ENCODE measurements at regions not wholly inside any gene's neighbourhood (a gene's known extent, or its start where the extent isn't known, plus 50 kb on each side); places are given as distances from the start of the nearest gene placed in this dataset.

- TF ChIP-seq GATA2 (IDR thresholded peaks at IDR 0.05; ENCODE audit: low read depth, low read length), result no peak
- no peak for TF ChIP-seq GATA3 (IDR thresholded peaks at IDR 0.05; ENCODE audit: low read depth, low read length)
These were observed 94.6 kb upstream of the CASZ1 start for GRCh38 chr1:10891091-10891490.

All from SH-SY5Y (cell line).